Inflammatory macrophage treated with lipopolysaccharide for 1 hour (primary cell): ENCODE measurements at regions not wholly inside any gene's neighbourhood (a gene's known extent, or its start where the extent isn't known, plus 50 kb on each side); places are given as distances from the start of the nearest gene placed in this dataset.

Source experiments
- DNase-seq, 2 donors: peaks; one replicate each; pipeline ENCODE4 v3.0.0-alpha.2; 2020 to 2022

DNA sequence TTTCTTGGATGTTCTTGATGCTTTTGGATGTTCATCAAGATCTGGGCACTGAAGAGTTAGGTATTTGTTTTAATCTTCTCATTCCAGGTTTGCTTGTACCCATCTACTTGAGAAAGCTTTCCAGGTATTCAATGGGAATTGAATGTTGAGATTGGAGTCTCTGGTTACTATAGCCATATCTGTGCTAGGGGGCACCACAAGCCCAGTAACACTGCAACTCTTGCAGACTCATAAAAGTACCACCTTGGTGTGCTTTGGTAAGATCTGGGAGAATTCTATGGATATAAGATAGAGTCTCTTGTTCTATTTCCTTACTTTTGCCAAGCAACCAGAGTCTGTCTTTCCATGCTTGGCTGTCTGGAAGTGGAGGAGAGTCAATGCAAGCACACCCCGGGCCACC lies 518.9 kb upstream of the VRK2 start:
- no peak for DNase-seq

DNA sequence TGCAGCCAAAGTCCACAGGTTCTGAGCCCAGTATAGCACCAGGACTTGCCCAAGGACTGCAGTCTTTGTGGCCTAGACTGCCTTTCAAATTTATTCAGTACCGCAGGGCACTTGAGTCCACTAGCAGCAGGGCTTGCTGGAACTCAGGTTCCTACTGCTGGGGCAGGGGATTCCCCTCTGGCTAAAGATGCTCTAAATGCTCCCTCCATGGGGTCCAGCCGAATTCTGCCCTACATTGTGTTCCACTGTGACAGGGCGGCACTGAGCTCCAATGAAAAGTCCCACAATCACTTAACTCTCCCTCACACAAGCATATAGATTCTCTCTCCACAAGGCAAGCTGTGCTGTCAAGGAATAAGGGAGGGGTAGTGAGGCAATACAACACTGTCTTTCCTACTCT lies 518.1 kb upstream of the VRK2 start:
- DNase-seq = no peak

DNA sequence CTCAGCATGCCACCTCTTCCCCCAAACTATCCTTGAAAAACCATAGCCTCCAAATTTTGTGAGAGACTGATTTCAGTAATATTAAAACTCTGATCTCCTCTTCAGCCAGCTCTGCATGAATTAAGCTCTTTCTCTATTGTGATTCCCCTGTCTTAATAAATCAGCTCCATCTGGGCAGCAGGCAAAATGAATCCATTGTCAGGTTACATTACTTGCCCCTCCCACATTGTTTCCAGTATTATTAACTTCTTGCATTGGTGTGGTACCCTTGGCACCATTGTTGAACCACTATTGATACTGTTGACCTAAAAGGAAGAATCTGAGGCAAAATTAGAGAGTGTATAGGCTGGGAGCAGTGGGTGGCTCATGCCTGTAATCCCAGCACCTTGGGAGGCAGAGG lies 512.2 kb upstream of the VRK2 start:
- no peak for DNase-seq

DNA sequence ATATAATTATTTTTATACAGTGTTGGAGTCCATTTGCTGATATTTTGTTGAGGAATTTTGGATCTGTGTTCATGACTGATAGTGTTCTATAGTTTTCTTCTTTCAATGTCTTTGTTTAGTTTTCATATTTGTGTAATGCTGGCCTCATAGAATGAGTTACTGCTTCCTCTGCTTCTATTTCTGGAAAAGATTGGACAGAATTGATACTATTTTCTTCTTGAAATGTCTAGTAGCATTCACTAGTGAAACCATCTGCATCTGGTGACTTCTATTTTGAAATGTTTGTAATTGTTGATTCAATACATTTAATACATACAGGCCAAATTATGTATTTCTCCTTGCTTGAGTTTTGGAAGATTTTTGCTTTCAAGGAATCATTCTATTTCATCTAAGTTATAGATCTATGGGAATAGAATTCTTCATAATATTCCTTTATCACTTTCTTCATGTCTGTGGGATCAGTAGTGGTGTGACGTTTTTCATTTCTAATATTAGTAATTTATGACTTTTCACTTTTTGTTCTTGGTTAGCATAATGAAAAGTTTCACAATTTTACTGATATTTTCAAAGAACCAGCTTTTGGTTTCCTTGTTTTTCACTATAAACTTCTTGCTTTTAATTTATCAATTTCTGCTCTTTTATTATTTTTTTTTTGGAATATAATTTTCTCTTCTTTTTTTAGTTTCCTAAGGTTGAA lies 509.9 kb upstream of the VRK2 start:
- no peak for DNase-seq

DNA sequence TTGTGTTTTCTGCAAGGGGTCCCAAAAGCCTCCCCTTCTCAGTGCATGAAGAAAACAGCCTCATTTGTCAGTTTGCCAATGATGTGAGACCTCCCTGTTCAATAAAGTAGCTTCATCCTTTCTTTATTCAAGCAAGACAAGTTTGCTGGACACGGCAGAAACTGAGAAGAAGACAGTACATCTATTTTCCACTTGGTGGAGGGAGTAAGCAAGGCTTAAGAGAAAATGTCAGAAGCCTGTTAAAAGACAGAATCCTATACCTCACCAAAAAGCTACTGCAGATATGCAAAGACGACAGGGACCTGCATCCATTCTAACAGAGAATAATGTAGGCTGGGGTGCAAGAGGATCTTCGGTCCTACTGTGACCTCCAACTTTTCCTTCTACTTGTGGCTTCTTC lies 506.8 kb upstream of the VRK2 start:
- DNase-seq = no peak

DNA sequence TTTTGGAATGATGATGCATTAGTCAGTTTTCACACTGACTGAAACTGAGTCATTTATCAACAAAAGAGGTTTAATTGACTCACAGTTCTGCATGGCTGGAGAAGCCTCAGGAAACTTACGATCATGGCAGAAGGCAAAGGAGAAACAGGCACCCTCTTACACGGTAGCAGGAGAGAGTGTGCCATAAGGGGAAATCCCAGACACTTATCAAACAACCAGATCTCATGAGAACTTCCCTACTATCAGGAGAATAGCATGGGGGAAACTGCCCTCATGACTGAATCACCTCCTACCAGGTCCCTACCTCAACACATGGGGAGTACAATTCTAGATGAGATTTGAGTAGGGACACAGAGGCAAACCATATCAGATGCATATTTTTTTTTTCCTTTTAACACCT lies 504.5 kb upstream of the VRK2 start:
- DNase-seq = no peak

DNA sequence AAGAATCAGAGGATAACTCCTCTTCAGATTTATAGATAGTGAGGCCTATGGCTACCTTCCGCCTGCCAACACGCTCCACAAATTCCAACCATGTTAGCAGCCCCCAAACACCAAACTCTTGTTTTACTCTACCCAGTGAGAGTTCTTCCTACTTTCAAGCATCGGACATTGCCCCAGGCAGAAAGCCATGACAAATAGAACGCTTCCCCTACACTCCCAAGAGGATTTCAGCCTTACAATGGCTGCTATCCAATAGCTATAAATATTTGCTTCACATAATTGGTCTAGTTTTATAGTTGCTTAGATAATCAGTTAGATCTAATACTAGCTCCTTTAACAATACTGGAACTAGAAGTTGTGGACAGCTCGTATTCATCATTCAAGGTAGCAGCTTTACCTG lies 503.4 kb upstream of the VRK2 start:
- DNase-seq = no peak

DNA sequence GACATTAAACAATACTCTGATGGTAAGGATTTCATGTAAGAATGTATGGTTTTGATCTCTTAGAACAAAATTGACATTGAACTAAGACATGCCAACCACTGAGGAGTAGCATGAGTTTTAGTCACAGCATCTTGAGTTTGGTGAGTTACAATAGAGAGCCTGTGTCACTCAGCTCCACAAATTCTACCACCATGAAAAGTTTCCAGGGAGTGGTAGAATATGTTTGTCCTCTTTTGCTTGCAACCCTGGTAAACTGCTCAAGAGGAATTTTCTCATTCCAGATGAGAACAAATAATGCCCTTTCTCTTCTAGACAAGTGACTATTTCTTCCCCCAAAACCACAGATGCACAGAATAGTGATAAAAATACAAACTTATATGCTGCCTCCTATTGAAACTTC lies 502.0 kb upstream of the VRK2 start:
- DNase-seq = no peak

DNA sequence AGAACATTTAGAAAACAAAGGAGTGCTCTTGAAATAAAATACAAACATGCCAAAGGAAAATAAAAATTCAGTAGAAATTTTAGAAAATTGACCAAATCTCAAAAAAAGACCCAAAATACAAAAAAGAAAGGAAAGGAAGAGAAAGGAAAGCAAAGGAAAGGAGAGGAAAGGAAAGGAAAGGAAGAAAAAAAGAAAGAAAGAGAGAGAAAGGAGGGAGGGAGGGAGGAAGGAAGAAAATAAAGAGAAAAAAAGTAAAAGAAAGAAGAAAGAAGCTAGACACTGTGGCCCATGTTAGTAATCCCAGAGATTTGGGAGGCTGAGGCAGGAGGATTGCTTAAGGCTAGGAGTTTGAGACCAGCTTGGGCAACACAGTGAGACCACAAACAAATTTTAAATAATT lies 500.1 kb upstream of the VRK2 start:
- no peak for DNase-seq

DNA sequence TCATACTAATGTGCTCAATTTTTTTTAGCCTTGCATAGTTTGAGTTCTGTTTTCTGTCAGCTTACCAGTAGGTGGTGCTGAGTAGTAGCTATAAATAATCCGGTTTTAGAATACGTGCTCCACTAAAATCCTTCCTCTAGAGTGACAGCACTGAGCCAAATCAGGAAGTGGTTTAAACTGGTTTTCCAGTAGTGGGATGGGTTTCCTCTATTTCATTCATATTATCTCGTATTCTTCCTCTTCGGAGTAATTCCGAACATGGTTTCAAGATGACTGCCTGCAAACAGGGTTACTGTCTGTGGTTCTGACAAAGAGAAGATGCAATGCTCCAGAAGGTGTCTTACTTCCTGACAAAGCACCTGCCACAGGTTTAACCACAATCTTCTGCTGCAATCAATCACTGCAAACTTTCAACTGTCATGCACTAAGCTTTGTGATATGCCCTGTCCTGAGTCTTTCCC lies 496.9 kb upstream of the VRK2 start:
- peak; percentile 49 to 67 for DNase-seq

DNA sequence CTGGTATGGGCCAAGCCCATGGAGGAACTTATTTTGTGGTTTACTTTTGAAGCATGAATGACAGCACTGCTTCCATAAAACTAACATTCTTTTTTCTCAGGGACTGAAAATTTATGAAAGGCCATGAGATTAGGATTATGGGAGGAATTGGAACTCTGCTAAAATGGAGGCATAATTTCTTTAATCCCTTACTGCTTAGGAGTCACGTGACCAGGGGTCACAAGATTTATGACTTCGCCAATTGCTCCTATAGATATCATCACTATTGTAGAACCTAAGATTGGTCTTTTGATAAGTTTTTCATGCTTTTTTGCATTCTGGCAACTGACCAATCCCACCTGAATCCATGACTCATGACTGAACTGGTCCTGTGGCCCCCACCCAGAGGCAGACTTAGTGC lies 495.7 kb upstream of the VRK2 start:
- no peak for DNase-seq

DNA sequence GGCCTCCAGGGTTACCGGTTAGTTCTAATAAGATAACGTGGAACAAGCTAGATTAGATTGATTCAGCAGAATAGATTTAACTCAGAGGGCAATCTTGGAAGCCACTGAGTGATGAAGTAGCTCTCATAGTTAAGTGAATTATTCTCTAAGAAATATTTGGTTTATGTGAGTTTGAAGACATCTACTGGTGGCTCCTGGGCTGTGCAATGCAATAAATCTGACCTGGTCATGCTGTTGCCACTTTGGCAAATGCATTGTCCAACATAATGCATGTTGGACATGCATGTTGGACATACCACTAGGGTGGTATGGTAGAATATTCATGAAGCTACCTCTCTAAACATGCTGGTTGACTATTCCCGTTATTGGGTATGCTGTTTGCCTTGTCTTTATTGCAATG lies 493.7 kb upstream of the VRK2 start:
- DNase-seq = no peak

DNA sequence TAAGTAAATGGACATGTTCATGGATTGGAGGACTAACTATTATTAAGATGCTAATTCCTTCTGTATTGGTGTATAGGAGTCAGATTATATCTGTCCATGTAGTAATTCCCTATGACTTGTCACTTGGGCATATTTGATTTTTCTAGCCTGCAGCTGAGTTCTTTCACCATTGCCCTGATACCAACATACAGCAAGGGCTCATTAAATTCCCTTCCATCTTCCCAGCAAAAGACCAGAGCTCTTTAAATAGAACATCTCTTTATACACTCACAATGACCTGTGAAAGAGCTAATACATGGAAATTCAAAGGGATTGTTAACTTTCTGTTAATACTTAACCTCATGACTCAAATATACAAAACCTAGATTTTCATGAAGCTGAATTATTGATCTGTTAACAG lies 492.3 kb upstream of the VRK2 start:
- no peak for DNase-seq

DNA sequence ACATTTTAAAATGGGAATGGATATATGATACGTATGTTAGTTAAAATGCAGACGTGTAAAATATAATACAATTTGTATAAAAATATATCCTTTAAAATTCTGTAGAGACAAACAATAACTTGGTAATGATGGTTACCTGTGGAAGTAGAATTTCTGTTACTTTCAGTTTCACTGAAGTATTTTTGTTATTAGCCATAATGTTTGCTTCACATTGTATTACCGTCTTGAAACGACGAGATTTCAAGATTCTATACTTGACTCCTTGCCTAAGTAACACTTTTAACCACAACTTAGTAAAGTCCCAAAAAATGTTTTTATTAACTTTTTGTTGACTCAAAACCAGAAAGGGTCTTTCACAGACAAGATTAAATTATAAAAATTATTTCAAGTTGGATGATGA lies 488.3 kb upstream of the VRK2 start:
- DNase-seq = no peak

DNA sequence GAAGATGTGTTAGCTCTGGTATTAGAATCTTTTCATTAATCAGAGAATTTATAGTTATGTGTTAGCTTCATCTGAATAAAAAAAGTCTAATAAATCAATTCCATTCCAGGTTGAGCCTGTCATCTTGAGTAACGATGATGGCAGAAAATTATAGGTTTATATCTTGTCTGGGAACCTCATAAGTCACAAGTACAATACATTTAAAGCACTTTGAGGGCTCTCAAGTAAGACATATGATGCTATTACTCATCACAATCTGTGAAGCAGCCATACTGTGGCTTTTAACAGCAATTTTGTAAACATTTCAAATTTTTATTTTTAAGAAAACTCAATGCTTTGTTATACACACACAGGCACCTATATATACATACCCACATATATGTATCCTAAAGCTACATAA lies 484.1 kb upstream of the VRK2 start:
- DNase-seq = no peak

DNA sequence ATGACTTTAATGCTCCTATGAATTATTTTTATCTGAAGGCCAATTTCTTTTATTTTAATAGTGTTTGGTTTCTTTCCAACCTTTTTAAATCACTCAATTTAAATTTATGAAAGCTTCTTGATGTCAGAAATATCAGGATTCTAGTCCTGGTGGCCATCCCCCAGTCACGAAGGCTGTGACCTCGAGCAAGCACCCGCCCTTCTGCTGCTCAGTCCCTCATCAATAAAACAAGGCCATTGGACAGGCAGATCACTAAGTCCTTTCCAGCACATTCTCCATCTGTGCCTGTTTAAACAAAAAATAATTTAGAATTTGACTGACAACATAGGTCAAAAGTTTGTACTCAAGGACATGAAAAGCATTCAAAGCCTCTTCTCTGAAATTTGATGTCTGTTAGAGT lies 483.6 kb upstream of the VRK2 start:
- DNase-seq = no peak

DNA sequence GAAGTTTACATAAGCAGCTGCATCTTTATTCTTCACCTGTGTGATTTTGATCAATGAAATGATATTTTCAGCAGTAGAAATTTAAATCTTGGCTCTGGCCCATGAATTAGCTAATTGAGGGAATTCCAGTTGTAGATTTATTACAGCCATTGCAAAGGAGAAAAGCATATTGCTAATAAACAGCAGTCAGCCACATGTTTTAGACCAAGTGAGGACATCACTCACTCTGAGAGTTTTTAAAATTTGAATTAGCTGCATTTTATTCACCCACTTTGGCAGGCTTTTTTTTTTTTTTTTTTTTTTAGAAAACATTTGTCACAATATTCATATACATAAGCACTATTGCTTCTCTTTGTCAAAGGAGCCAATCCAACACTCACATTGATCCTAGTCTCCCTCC lies 479.4 kb upstream of the VRK2 start:
- DNase-seq = peak; percentile 8 to 10

DNA sequence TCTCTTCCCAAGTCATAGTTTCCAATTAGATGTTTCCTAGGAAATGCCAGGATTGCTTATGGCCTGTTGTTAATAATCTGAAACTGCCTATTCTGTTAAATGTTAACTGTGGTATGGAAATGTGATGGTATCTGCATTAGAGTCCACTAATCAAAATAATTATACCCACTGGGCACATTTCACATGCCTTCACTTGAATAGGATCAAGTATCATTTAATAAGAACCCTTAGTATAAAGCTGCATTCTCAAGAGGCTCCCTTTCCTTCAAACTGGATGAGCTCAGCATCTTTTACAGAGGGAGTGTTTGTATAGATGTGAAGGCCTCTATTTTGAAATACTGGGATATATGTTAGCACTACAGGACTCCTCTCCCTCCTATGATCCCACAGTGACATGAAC lies 477.2 kb upstream of the VRK2 start:
- DNase-seq = no peak

DNA sequence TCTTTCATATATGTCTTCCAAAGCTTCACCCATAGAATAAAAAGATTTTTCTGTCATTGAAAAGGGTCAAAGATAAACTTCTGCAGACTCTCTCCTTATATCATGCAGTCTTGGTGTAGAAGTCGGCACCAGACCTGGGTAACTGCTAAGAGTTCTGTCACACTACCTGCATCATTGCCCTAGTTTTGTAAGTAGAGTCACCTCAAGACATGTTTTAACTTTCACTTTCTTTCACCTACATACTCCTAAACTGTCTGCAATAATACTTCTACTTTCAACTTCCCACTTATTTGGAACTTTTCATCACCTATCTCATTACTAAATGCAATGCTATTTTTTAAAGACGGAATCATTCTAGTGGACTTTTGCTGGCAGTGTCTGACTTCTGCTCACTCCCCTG lies 475.6 kb upstream of the VRK2 start:
- DNase-seq = no peak

DNA sequence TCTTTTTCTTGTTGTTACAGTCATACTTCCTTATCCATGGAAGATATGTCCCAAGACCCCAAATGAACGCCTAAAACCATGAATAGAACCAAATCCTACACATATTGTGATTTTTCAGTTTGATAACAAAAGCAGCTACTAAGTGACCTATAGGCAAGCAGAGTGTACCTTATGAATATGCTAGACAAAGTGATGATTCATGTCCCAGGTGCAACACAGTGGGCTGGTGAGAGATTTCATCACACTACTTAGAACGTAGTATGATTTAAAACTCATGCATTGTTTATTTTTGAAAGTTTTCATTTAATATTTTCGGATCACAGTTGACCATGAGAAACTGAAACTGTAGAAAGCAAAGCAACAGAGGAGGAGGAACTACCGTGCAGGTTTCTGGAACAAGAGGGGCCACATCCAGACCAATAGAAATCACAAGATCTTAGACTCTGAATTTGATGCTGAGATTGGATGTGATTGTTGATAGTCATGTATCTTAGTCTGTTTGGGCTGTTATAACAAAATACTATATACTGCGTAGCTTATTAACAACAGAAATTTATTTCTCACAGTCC lies 470.8 kb upstream of the VRK2 start:
- no peak for DNase-seq

DNA sequence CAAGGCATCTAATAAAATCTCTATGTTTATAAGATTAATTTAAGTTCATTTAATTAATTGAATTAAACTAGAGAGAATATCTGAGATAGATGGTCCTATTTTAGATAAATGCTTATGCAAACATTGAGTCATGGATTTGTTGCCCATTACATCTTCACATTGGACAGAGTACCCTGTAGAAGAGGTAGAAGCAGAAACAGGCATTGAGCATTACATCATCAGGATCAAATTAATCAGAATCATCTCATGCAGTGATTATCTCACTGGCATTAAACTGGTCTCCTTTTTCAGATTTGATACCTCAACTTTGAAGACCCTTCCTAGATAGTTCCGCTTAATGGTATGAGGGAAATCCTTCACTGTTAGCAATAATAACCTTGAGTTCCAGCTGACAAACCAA lies 469.6 kb upstream of the VRK2 start:
- DNase-seq = no peak

DNA sequence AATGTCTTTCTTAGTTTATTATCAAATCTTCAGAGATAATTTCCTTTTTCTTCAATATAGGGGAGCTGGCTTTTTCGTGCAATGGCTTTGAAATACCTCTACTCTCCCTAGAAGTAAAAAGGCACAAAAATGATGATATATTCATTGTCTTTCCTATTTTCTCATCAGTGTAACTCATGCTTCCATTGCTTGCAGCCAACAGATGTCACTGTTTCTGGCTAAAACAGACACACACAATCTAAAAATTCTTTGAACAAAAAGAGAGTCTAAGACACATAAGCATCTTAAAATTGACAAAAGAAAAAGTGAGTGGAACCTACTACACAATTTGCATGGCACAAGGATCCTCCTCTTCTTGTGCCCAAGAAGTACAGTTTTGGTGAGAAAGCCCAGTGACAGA lies 448.7 kb upstream of the VRK2 start:
- no peak for DNase-seq

DNA sequence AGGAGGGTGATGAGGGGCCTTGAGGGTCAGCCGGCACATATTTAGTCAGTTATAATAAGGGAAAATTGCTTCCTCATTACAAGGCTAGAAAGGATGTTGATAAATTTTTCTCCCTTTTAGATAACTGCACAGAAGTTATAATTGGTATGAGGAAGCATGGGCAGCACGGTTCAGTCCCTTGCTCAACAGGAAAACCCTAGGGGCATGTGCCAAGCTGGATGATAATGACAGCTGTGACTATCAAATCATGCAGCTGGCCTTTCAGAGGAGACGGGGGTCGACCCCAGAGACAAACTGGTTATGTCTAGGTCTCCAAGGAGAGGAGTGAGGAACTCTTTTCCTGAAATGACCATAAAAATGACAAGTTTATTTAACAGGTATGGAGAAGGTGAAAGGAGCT lies 448.1 kb upstream of the VRK2 start:
- DNase-seq = peak; percentile 20 to 34

DNA sequence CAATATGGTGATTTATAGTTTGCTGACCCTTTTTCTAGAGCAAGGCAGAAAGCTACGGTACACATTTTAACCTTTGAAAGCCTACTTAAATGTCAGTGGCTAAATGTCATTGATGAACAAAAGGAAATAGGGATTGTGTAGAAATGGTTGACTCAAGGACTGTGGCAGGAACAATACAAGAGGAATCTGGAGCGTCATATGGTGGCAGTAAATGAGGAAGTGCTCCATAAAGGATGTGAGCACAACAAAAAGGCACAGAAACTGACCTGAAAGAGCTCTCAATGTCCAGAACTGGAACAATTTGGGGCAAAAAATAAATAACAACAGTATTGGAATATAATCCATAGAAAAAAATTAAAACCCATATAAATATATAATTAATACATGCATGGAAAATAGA lies 443.9 kb upstream of the VRK2 start:
- DNase-seq = peak; percentile 17 to 18

DNA sequence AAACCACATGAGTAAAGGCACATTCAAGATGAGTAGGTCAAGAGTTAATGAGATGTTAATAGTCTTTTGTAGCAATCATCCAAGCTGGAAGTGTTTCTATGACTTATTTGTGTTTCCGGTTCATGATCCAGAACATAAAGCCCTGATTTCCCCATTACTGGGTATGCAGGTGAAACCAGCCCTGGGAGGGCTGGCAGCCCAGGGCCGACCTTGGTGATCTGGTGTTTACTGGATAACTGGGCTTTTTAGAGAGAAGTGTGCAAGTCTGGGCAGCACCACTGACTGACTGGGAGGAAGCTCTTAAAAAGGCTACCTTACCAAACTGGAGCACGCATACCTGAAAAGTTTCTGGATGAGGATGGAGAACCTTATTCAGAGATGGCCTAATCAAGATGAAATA lies 431.6 kb upstream of the VRK2 start:
- DNase-seq = no peak
